C4-2B (cell line): ENCODE measurements at regions not wholly inside any gene's neighbourhood (a gene's known extent, or its start where the extent isn't known, plus 50 kb on each side); places are given as distances from the start of the nearest gene placed in this dataset.

Experiments
- H3K27ac ChIP-seq: fragments of 450-650 bp; 2 replicates; pipeline ENCODE4 v1.5.1; 2017
- CTCF ChIP-seq: fragments of 450-650 bp; conservative IDR thresholded peaks from 2 replicates; pipeline ENCODE4 v1.5.1; 2017; ENCODE audit warnings: mild to moderate bottlenecking
- ZFX ChIP-seq: fragments of 450-650 bp; IDR thresholded peaks from 2 replicates; pipeline ENCODE4 v1.6.1; 2017

- TF ChIP-seq CTCF (no peak), ZFX (no peak)
- H3K27ac ChIP-seq: no peak overlapping the region
These were observed 191.5 kb upstream of the RPL34 start for GRCh38 chr4:108428923-108429322.

GRCh38 chr4:108427946-108428485, 192.4 kb upstream of the RPL34 start:
- TF ChIP-seq CTCF: no peak
- TF ChIP-seq ZFX: no peak
- H3K27ac ChIP-seq: no peak overlapping the region

GRCh38 chr4:108426493-108426892, 193.9 kb upstream of the RPL34 start:
- no peak overlapping the region for H3K27ac ChIP-seq
- TF ChIP-seq ZFX: no peak
- no peak for TF ChIP-seq CTCF

GRCh38 chr4:108425988-108426387, 194.4 kb upstream of the RPL34 start:
- TF ChIP-seq CTCF (no peak), ZFX (no peak)
- no peak overlapping the region for H3K27ac ChIP-seq

GRCh38 chr4:108417923-108418322, 202.5 kb upstream of the RPL34 start:
- TF ChIP-seq CTCF: no peak
- no peak for TF ChIP-seq ZFX

GRCh38 chr4:108416831-108417230, 203.5 kb upstream of the RPL34 start:
- TF ChIP-seq CTCF: no peak
- no peak for TF ChIP-seq ZFX
- H3K27ac ChIP-seq: no peak overlapping the region

More at GRCh38 chr4:108417923-108418322, 202.5 kb upstream of the RPL34 start:
- no peak overlapping the region for H3K27ac ChIP-seq

- H3K27ac ChIP-seq: no peak overlapping the region
- no peak for TF ChIP-seq CTCF
- no peak for TF ChIP-seq ZFX
These were observed 205.0 kb upstream of the RPL34 start for GRCh38 chr4:108415389-108415788.
